Aorta (tissue), 5 donors: ENCODE measurements at regions not wholly inside any gene's neighbourhood (a gene's known extent, or its start where the extent isn't known, plus 50 kb on each side); places are given as distances from the start of the nearest gene placed in this dataset.

Experiments used
- ATAC-seq: fragments of 200-7000 bp; cut with Tn5 transposase; one replicate; pipeline ENCODE4 v1.9.1; 2022; ENCODE audit warnings: moderate library complexity; ENCODE audit not compliant: low FRiP score
- DNase-seq, 2 donors: peaks; one replicate each; pipeline ENCODE4 v3.0.0-alpha.2; 2020
- H3K27ac ChIP-seq, 2 donors: one replicate each; pipeline ENCODE4 v1.5.1; 2013; ENCODE audit warnings: low read length in 2 of 2, mild to moderate bottlenecking in 2 of 2, moderate library complexity in 2 of 2, control low read depth in 1 of 2, inconsistent platforms in 1 of 2, low read depth in 1 of 2
- H3K27me3 ChIP-seq, 2 donors: one replicate each; pipeline ENCODE4 v1.6.1; 2013; ENCODE audit warnings: control low read depth in 1 of 2, low read length in 1 of 2, mild to moderate bottlenecking in 1 of 2, moderate library complexity in 1 of 2; ENCODE audit not compliant: insufficient read depth in 2 of 2, control insufficient read depth in 1 of 2
- H3K36me3 ChIP-seq, 2 donors: one replicate each; pipeline ENCODE4 v1.6.1; 2013; ENCODE audit warnings: control low read depth in 1 of 2, low read length in 1 of 2, mild to moderate bottlenecking in 1 of 2; ENCODE audit not compliant: insufficient read depth in 2 of 2, control insufficient read depth in 1 of 2
- H3K4me1 ChIP-seq, 2 donors: one replicate each; pipeline ENCODE4 v1.6.1; 2013; ENCODE audit warnings: low read length in 2 of 2, control low read depth in 1 of 2, mild to moderate bottlenecking in 1 of 2, moderate library complexity in 1 of 2; ENCODE audit not compliant: insufficient read depth in 2 of 2, control insufficient read depth in 1 of 2
- H3K4me3 ChIP-seq, 2 donors: one replicate each; pipeline ENCODE4 v1.5.1; 2013; ENCODE audit warnings: low read length in 2 of 2, control low read depth in 1 of 2, mild to moderate bottlenecking in 1 of 2
- H3K9me3 ChIP-seq: one replicate; pipeline ENCODE4 v1.6.1; 2013; ENCODE audit warnings: mild to moderate bottlenecking, low read length; ENCODE audit not compliant: control insufficient read depth
- WGBS, 2 donors: extraction: QIAGEN DNeasy Blood & Tissue Kit; methylation state at CpG; one replicate each; pipeline ENCODE4 v1.1.7; 2013; 5-methylcytosine and 5-hydroxymethylcytosine counted together
- intact Hi-C, 2 donors: fragments of 100-400 bp; cut with DNase I; formaldehyde crosslinking; loops; one replicate each; pipeline versions ENCODE4 v1.14.2 to v1.15.0; 2022
- donor health status: healthy with polysubstance abuse.
- donor health status: Bipolar disorder and iron deficiency.
- donor health status: DM: no; HTN: no; CAD: no.
- donor health status: DM: no; HTN: no; CAD: no.
- donor health status: DM: yes; HTN: yes; CAD: no.

GRCh38 chr2:133822517-133823225 lies 254.4 kb upstream of the NCKAP5 start:
- Histone ChIP-seq H3K27ac (no peak overlapping the region), H3K4me3 (no peak overlapping the region), H3K9me3 (peaks cover 1% of the 10 kb centered on the region), H3K4me1 (no peaks in the 10 kb centered on the region), H3K36me3 (no peaks in the 10 kb centered on the region), H3K27me3 (no peaks in the 10 kb centered on the region)
- intact Hi-C loops: no loop called here
- 62 to 70% methylated on average over 10 of the region's 10 CpGs for WGBS, 2 donors
- ATAC-seq (no peak), DNase-seq (no peak)

- no peak overlapping the region for H3K27ac ChIP-seq
- WGBS, 2 donors: 79% methylated on average over 3 of the region's 3 CpGs
- peaks cover 1% of the 10 kb centered on the region for H3K9me3 ChIP-seq
- DNase-seq: no peak
- H3K27me3 ChIP-seq: peaks cover 0 to 3% of the 10 kb centered on the region in 2 donors
- H3K36me3 ChIP-seq: no peaks in the 10 kb centered on the region
- intact Hi-C loops: no loop called here
- no peak for ATAC-seq
- H3K4me3 ChIP-seq: no peak overlapping the region
- no peaks in the 10 kb centered on the region for H3K4me1 ChIP-seq
Measured at GRCh38 chr2:133823226-133823550, 254.9 kb upstream of the NCKAP5 start.

DNA sequence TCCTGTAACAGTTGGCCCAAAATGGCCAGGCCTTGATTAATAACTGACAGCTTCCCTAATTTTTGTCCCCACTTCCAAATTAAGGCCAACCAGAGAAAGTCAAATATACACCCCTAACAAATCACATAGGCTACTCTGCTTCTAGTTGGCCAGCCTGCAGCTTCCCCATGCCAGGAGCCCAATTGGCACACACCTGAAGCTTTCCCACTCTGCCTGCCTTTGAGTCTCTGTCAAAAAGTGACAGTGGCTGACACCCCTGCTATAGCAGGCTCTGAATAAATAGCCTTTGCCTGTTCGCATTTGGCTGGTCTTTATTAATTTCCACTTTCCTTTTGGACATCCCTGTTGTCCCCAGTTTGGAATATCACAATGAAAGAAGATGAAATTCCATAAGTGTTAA lies 256.6 kb upstream of the NCKAP5 start:
- intact Hi-C loops: no loop called here
- ATAC-seq: no peak

GRCh38 chr2:133825778-133826177 lies 257.5 kb upstream of the NCKAP5 start:
- Histone ChIP-seq H3K9me3 (peaks cover 1% of the 10 kb centered on the region), H3K27ac (no peak overlapping the region), H3K36me3 (no peaks in the 10 kb centered on the region), H3K27me3 (peaks cover 0 to 5% of the 10 kb centered on the region in 2 donors), H3K4me1 (no peaks in the 10 kb centered on the region), H3K4me3 (no peak overlapping the region)
- WGBS, 2 donors: 92 to 95% methylated on average over 6 of the region's 6 CpGs
- intact Hi-C loops: no loop called here
- DNase-seq (no peak), ATAC-seq (no peak)

More for the DNA sequence above, 256.6 kb upstream of the NCKAP5 start:
- Histone ChIP-seq H3K4me1 (no peaks in the 10 kb centered on the region), H3K27me3 (peaks cover 0 to 5% of the 10 kb centered on the region in 2 donors), H3K36me3 (no peaks in the 10 kb centered on the region), H3K9me3 (peaks cover 1% of the 10 kb centered on the region), H3K4me3 (no peak overlapping the region), H3K27ac (no peak overlapping the region)
- 87 to 96% methylated on average over 1 of the region's 1 CpG for WGBS, 2 donors
- DNase-seq: no peak

- Histone ChIP-seq H3K27me3 (peaks cover 0 to 5% of the 10 kb centered on the region in 2 donors), H3K9me3 (no peaks in the 10 kb centered on the region), H3K27ac (no peak overlapping the region), H3K4me1 (no peaks in the 10 kb centered on the region), H3K4me3 (no peak overlapping the region), H3K36me3 (no peaks in the 10 kb centered on the region)
- ATAC-seq: no peak
- 21 to 27% methylated on average over 2 of the region's 2 CpGs for WGBS, 2 donors
- no peak for DNase-seq
- intact Hi-C loops: no loop called here
Measured at GRCh38 chr2:133828913-133829312, 260.6 kb upstream of the NCKAP5 start.

- DNase-seq (no peak), ATAC-seq (no peak)
- 21 to 40% methylated on average over 3 of the region's 3 CpGs for WGBS, 2 donors
- Histone ChIP-seq H3K9me3 (no peaks in the 10 kb centered on the region), H3K36me3 (no peaks in the 10 kb centered on the region), H3K27ac (no peak overlapping the region), H3K4me1 (no peaks in the 10 kb centered on the region), H3K27me3 (peaks cover 0 to 5% of the 10 kb centered on the region in 2 donors), H3K4me3 (no peak overlapping the region)
- intact Hi-C loops: no loop called here
Measured at GRCh38 chr2:133829450-133830020, 261.3 kb upstream of the NCKAP5 start.

GRCh38 chr2:133833746-133834145 lies 265.5 kb upstream of the NCKAP5 start:
- intact Hi-C loops: no loop called here
- ATAC-seq (no peak), DNase-seq (no peak)
- Histone ChIP-seq H3K36me3 (no peaks in the 10 kb centered on the region), H3K27ac (no peak overlapping the region), H3K27me3 (no peaks in the 10 kb centered on the region), H3K4me1 (no peaks in the 10 kb centered on the region), H3K4me3 (no peak overlapping the region), H3K9me3 (no peaks in the 10 kb centered on the region)
- WGBS, 2 donors: 77 to 81% methylated on average over 1 of the region's 1 CpG

DNA sequence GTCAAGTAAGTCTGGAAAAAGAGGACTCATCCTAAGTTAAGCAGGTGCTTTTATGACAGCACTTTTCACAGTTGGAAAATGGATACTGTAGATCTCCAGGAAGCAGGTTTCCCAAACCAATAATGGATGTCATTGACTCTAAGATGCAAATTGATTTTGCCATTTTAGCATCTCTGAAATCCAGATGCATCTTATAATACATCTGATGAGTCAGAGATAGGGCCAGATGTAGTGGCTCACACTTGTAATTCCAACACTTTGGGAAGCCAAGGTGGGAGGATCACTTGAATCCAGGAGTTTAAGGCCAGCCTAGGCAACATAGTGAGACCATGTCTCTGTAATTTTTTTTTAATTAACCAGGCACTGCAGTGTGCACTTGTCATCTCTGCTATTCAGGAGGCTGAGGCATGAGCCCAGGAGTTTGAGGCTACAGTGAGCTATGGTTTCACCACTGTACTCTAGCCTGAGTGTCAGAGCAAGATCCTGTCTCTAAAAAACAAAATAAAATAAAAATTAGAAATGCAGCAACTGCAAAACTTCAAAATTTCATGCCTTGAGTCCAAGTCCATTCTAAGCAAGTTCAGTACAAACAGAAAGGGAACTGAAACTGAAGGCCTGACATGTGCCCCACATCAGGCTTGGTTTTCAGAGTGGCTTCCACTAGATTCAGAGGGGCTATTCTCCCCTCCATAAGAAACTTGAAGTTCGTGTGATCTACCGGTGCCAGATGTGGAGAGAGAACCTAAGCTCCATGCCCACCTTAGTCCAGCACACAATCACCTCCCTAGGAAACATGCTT lies 267.8 kb upstream of the NCKAP5 start:
- H3K27me3 ChIP-seq: no peaks in the 10 kb centered on the region
- H3K9me3 ChIP-seq: no peaks in the 10 kb centered on the region
- no peaks in the 10 kb centered on the region for H3K36me3 ChIP-seq
- no peaks in the 10 kb centered on the region for H3K4me1 ChIP-seq
- 46 to 95% methylated on average over 2 of the region's 2 CpGs for WGBS, 2 donors
- ATAC-seq: no peak
- no peak for DNase-seq
- intact Hi-C loops: no loop called here
- no peak overlapping the region for H3K4me3 ChIP-seq
- no peak overlapping the region for H3K27ac ChIP-seq
